ENCODE measurements at regions not wholly inside any gene's neighbourhood (a gene's known extent, or its start where the extent isn't known, plus 50 kb on each side); places are given as distances from the start of the nearest gene placed in this dataset.

DNA sequence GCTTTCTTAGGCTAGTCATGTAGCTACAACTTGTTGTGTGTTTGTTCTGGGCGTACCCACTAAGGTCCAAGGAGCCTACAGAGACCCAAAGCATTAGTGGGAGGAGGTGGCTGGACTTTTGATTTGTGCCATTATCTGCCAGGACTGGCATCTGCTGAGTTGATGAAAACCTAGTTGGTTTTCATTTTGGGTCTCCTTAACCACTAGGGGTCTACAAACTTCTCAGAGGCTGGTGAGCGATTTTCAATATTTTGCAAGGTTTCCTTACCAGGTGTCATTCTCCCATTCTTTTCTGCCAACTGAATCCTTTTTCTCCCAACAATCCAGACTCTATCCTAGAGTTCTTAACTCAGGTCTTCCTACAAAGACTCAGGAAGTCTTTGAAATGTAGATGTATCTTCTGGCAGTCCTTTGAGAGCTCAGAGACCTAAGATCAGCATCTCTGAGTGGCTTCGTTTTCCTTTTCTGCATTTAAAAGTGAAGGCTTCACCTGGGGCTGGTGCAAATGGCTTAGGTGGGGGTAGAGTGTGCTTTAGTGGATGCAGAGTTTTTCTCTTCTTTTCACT lies 150.0 kb upstream of the RMST start:
- ChIA-PET POLR2A (no interaction called here), CTCF (interaction anchor here (0.7 to 1.2 kb wide), 3 partner anchors 164 to 871 kb away, joined by 3 to 4 read pairs (median 3); no protein-coding TSS in a partner anchor)
- Mint-ChIP-seq H3K4me3 (no peak overlapping the region), H3K27ac (no peak overlapping the region), H3K4me1 (no peaks in the 10 kb centered on the region), H3K36me3 (ENCODE audit: low read depth) (no peaks in the 10 kb centered on the region), H3K9me3 (ENCODE audit: low read depth) (no peaks in the 10 kb centered on the region), H3K27me3 (peaks cover 15% of the 10 kb centered on the region)
- no peak for ATAC-seq
- DNase-seq: no peak
- intact Hi-C loops (cut with DNase I, micrococcal nuclease): no loop called here

DNA sequence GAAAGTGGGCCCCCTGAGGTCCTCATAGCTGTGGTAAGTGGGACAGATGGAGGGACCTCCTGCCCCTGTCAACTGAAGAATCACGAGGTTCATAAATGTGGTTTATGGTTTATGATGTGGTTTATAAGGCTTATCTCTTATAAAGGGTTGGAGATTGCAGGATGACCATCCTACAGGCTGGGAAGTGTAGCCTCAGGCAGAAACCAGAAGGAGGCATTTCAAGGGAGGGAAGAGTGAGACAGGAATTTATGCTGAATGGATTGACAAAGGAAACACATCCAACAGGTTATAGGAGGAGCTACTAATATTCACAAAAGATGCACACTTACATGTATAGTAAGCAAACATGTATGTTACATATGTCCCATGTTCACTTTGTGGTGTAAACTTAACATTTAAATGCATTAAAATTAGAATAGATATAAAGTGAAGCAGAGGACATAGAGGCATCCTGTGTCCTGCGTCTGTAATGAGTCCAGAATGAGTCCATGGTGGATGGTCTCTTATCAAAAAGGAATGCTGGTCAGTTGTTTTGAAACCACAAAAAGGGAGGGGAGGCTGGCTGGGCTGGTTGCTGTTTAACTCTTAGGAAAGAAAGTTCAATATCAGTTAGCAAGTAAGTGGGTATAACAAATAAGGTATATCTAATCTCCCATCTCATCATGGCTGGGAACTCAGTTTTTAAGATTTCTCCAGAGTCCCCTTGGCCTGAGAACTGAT lies 149.0 kb upstream of the RMST start:
- no peak overlapping the region for H3K4me3 Mint-ChIP-seq
- H3K4me1 Mint-ChIP-seq: no peaks in the 10 kb centered on the region
- ATAC-seq: no peak
- POLR2A ChIA-PET: no interaction called here
- no peak overlapping the region for H3K27ac Mint-ChIP-seq
- intact Hi-C loops (cut with DNase I, micrococcal nuclease): no loop called here
- no peak for DNase-seq
- H3K27me3 Mint-ChIP-seq: peaks cover 15% of the 10 kb centered on the region
- CTCF ChIA-PET: interaction anchor here (1.2 kb wide), 1 partner anchor 165 kb away, joined by 3 read pairs; no protein-coding TSS in a partner anchor
- no peaks in the 10 kb centered on the region for H3K36me3 Mint-ChIP-seq (ENCODE audit: low read depth)
- H3K9me3 Mint-ChIP-seq (ENCODE audit: low read depth): no peaks in the 10 kb centered on the region

- H3K4me1 Mint-ChIP-seq: no peaks in the 10 kb centered on the region
- intact Hi-C loops (cut with DNase I, micrococcal nuclease): no loop called here
- ATAC-seq (no peak), DNase-seq (no peak)
- H3K9me3 Mint-ChIP-seq (ENCODE audit: low read depth): no peaks in the 10 kb centered on the region
- H3K27ac Mint-ChIP-seq: no peak overlapping the region
- peaks cover 14% of the 10 kb centered on the region for H3K27me3 Mint-ChIP-seq
- H3K36me3 Mint-ChIP-seq (ENCODE audit: low read depth): no peaks in the 10 kb centered on the region
- ChIA-PET CTCF (no interaction called here), POLR2A (no interaction called here)
- no peak overlapping the region for H3K4me3 Mint-ChIP-seq
These were observed 146.3 kb upstream of the RMST start for GRCh38 chr12:97316321-97316720.

DNA sequence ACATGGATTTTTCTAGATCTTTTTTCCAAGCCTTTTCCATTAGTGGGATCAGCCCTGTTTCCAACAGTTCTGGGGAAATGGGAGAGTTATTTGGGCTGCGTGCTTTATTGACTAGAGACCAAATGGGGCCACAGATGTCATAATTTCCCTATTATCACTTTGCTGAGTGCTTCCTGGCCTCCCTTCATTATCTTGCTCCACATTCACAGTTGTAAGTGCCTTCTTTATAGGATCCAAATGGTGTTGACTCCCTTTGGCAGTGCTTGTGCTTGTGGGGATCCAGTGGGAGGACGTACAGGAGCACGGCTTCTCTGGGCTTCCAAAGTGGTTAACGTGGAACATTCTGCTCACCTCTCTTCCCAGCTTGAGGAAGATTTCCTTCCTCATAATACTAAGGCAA lies 141.0 kb upstream of the RMST start:
- no peak overlapping the region for H3K4me3 Mint-ChIP-seq
- POLR2A ChIA-PET: no interaction called here
- ATAC-seq: no peak

DNA sequence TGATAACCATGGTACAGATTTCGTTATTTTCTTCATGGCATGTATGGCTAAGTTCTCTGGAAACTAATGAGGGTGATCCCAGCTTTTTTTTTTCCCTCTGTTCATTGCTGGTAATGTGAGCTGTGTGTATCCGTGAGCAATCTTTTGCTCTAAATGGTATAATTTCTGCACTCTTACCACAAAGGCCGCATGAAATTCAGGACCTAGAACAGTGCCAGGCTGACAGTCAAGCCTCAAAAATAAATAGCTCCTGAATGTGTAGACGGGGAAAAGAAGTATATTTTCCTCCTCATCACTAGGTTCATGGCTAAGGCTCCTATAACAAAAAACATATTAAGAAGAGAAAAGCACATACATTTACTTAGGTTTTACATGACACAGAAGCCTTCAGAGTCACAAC lies 140.2 kb upstream of the RMST start:
- Mint-ChIP-seq H3K36me3 (ENCODE audit: low read depth) (no peaks in the 10 kb centered on the region), H3K9me3 (ENCODE audit: low read depth) (no peaks in the 10 kb centered on the region), H3K27ac (no peak overlapping the region), H3K4me1 (no peaks in the 10 kb centered on the region), H3K27me3 (peaks cover 10% of the 10 kb centered on the region), H3K4me3 (no peak overlapping the region)
- intact Hi-C loops (cut with DNase I, micrococcal nuclease): no loop called here
- ChIA-PET CTCF (interaction anchor here (0.6 to 1.2 kb wide), 2 partner anchors 15 to 152 kb away, joined by 3 read pairs; no protein-coding TSS in a partner anchor), POLR2A (no interaction called here)
- ATAC-seq (no peak), DNase-seq (no peak)

More for the DNA sequence above, 141.0 kb upstream of the RMST start:
- no peaks in the 10 kb centered on the region for H3K4me1 Mint-ChIP-seq
- peaks cover 13% of the 10 kb centered on the region for H3K27me3 Mint-ChIP-seq
- no peaks in the 10 kb centered on the region for H3K36me3 Mint-ChIP-seq (ENCODE audit: low read depth)
- H3K27ac Mint-ChIP-seq: no peak overlapping the region
- CTCF ChIA-PET: no interaction called here
- H3K9me3 Mint-ChIP-seq (ENCODE audit: low read depth): no peaks in the 10 kb centered on the region
- no peak for DNase-seq
- intact Hi-C loops (cut with DNase I, micrococcal nuclease): no loop called here

DNA sequence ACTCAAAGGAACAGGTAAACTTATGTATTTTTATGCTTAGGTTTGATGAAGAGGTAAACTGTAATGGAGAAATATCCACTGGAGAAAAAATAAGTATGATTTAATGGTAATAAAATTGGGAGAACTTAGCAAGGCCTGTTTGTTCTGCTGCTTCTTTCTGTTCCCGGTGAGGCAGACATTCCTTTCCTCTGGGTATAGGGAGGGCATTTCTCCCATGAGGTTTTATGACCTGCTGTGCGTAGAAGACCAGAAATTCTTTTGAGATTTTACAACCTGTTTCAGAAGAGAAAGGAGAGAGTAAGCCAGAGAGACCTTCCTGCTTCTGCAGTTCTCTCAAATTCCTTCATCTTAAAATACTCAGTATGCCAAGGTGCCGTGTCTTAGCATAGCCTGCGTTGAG lies 139.4 kb upstream of the RMST start:
- H3K36me3 Mint-ChIP-seq (ENCODE audit: low read depth): no peaks in the 10 kb centered on the region
- CTCF ChIA-PET: interaction anchor here (0.7 to 1.2 kb wide), 3 partner anchors 15 to 1752 kb away, joined by 3 read pairs; no protein-coding TSS in a partner anchor
- no peak for ATAC-seq

DNA sequence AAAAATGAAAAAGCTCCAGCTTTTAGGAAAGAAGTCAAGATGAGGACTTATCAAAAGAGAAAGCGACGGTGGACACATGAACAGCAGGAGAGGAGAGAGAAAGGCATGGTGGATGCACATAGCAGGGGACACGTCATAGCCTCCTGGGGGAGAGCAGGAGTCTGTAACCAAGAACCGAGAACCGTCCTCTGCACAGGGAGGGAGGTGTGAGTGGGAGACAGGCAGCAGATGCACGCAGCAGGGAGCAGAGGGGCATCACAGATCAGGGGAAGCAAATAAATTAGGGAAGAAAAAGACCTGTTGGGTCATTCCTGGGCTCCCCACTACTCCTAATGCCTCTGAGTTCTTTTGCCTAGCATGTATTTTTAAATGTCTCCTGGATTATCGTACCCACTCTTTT lies 138.1 kb upstream of the RMST start:
- Mint-ChIP-seq H3K9me3 (ENCODE audit: low read depth) (no peaks in the 10 kb centered on the region), H3K36me3 (ENCODE audit: low read depth) (no peaks in the 10 kb centered on the region), H3K27me3 (peaks cover 10% of the 10 kb centered on the region), H3K27ac (no peak overlapping the region), H3K4me3 (no peak overlapping the region), H3K4me1 (no peaks in the 10 kb centered on the region)
- DNase-seq (no peak), ATAC-seq (no peak)
- POLR2A ChIA-PET: no interaction called here
- CTCF ChIA-PET: interaction anchor here (0.6 kb wide), 1 partner anchor 1254 kb away, joined by 3 read pairs; no protein-coding TSS in a partner anchor
- intact Hi-C loops (cut with DNase I, micrococcal nuclease): no loop called here

More for the DNA sequence above, 139.4 kb upstream of the RMST start:
- DNase-seq: no peak
- H3K9me3 Mint-ChIP-seq (ENCODE audit: low read depth): no peaks in the 10 kb centered on the region
- no peaks in the 10 kb centered on the region for H3K4me1 Mint-ChIP-seq
- no peak overlapping the region for H3K27ac Mint-ChIP-seq
- intact Hi-C loops (cut with DNase I, micrococcal nuclease): no loop called here
- no peak overlapping the region for H3K4me3 Mint-ChIP-seq
- peaks cover 10% of the 10 kb centered on the region for H3K27me3 Mint-ChIP-seq
- POLR2A ChIA-PET: no interaction called here

- Mint-ChIP-seq H3K36me3 (ENCODE audit: low read depth) (no peaks in the 10 kb centered on the region), H3K4me1 (peaks cover 7% of the 10 kb centered on the region), H3K9me3 (ENCODE audit: low read depth) (no peaks in the 10 kb centered on the region), H3K27me3 (peaks cover 15% of the 10 kb centered on the region), H3K27ac (no peak overlapping the region), H3K4me3 (no peak overlapping the region)
- ATAC-seq: no peak
- ChIA-PET CTCF (no interaction called here), POLR2A (no interaction called here)
- DNase-seq: no peak
- intact Hi-C loops (cut with DNase I, micrococcal nuclease): no loop called here
These were observed 127.5 kb upstream of the RMST start for GRCh38 chr12:97335115-97335514.

GRCh38 chr12:97336900-97337751 lies 125.5 kb upstream of the RMST start:
- peak; percentile 83 for ATAC-seq

DNA sequence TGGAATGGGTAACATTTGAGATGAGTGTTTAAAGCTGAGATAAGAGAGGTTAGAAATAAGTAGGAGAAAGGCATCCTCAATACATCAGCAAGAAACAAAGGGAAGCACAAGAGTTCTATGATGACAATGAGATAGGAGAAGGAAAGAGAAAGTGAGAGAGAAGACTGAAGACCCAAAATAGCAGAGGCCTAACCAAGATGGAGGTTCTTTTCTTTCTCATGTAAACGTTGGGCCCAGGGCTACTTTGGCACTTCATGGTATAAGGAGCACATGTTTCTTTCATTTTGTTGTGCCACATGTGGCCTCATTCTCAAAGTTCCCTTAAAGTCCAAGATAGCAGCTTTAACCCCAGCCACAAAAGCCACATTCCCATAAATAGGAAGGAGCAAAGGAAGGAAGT lies 120.5 kb upstream of the RMST start:
- CTCF ChIA-PET: interaction anchor here (0.6 kb wide), 1 partner anchor 210 kb away, joined by 3 read pairs; no protein-coding TSS in a partner anchor

More at GRCh38 chr12:97336900-97337751, 125.5 kb upstream of the RMST start:
- Mint-ChIP-seq H3K9me3 (ENCODE audit: low read depth) (no peaks in the 10 kb centered on the region), H3K36me3 (ENCODE audit: low read depth) (no peaks in the 10 kb centered on the region), H3K27ac (no peak overlapping the region), H3K4me3 (no peak overlapping the region), H3K4me1 (peaks cover 7% of the 10 kb centered on the region), H3K27me3 (peaks cover 15% of the 10 kb centered on the region)
- POLR2A ChIA-PET: interaction anchor here (0.5 to 0.6 kb wide), 3 partner anchors 10 to 643 kb away, joined by 3 to 4 read pairs (median 3); no protein-coding TSS in a partner anchor
- CTCF ChIA-PET: interaction anchor here (0.5 to 1.5 kb wide), 3 partner anchors 8 to 250 kb away, joined by 3 to 5 read pairs (median 3); no protein-coding TSS in a partner anchor
- peak; percentile 4 for DNase-seq
- intact Hi-C loops (cut with DNase I, micrococcal nuclease): no loop called here

GRCh38 chr12:97347956-97348355 lies 114.6 kb upstream of the RMST start:
- no peaks in the 10 kb centered on the region for H3K36me3 Mint-ChIP-seq (ENCODE audit: low read depth)
- H3K9me3 Mint-ChIP-seq (ENCODE audit: low read depth): no peaks in the 10 kb centered on the region
- no peak for ATAC-seq
- peaks cover 3% of the 10 kb centered on the region for H3K27me3 Mint-ChIP-seq
- no peak overlapping the region for H3K4me3 Mint-ChIP-seq
- CTCF ChIA-PET: no interaction called here
- H3K4me1 Mint-ChIP-seq: no peaks in the 10 kb centered on the region
- POLR2A ChIA-PET: no interaction called here
- no peak overlapping the region for H3K27ac Mint-ChIP-seq
- no peak for DNase-seq
- intact Hi-C loops (cut with DNase I, micrococcal nuclease): no loop called here

More for the DNA sequence above, 120.5 kb upstream of the RMST start:
- H3K9me3 Mint-ChIP-seq (ENCODE audit: low read depth): no peaks in the 10 kb centered on the region
- peak overlapping the region; percentile 61 for H3K27ac Mint-ChIP-seq
- intact Hi-C loops (cut with DNase I, micrococcal nuclease): no loop called here
- ATAC-seq (no peak), DNase-seq (no peak)
- H3K36me3 Mint-ChIP-seq (ENCODE audit: low read depth): no peaks in the 10 kb centered on the region
- H3K4me3 Mint-ChIP-seq: no peak overlapping the region
- peaks cover 13% of the 10 kb centered on the region for H3K27me3 Mint-ChIP-seq
- POLR2A ChIA-PET: no interaction called here
- H3K4me1 Mint-ChIP-seq: peaks cover 2% of the 10 kb centered on the region
